ENCODE measurements at regions not wholly inside any gene's neighbourhood (a gene's known extent, or its start where the extent isn't known, plus 50 kb on each side); places are given as distances from the start of the nearest gene placed in this dataset.

- no peak for TF ChIP-seq SP1 (CRISPR knock-in tag; conservative IDR thresholded peaks at IDR 0.05)
- TF ChIP-seq, protein P1, sequence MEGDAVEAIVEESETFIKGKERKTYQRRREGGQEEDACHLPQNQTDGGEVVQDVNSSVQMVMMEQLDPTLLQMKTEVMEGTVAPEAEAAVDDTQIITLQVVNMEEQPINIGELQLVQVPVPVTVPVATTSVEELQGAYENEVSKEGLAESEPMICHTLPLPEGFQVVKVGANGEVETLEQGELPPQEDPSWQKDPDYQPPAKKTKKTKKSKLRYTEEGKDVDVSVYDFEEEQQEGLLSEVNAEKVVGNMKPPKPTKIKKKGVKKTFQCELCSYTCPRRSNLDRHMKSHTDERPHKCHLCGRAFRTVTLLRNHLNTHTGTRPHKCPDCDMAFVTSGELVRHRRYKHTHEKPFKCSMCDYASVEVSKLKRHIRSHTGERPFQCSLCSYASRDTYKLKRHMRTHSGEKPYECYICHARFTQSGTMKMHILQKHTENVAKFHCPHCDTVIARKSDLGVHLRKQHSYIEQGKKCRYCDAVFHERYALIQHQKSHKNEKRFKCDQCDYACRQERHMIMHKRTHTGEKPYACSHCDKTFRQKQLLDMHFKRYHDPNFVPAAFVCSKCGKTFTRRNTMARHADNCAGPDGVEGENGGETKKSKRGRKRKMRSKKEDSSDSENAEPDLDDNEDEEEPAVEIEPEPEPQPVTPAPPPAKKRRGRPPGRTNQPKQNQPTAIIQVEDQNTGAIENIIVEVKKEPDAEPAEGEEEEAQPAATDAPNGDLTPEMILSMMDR (IDR thresholded peaks at IDR 0.05) = no peak
- no peak for TF ChIP-seq ETV6 (CRISPR knock-in tag; IDR thresholded peaks at IDR 0.05)
- TF ChIP-seq ZNF138 (CRISPR knock-in tag; conservative IDR thresholded peaks at IDR 0.05) = no peak
- TF ChIP-seq MXD4 (CRISPR knock-in tag; IDR thresholded peaks at IDR 0.05; ENCODE audit: borderline replicate concordance) = no peak
- TF ChIP-seq EMX1 (CRISPR knock-in tag; IDR thresholded peaks at IDR 0.05) = no peak
- TF ChIP-seq NFYB (CRISPR knock-in tag; conservative IDR thresholded peaks at IDR 0.05; ENCODE audit: low read depth) = no peak
- TF ChIP-seq ELF4 (CRISPR knock-in tag; IDR thresholded peaks at IDR 0.05; ENCODE audit: low read depth) = no peak
These were observed 86.9 kb downstream of the TRIB2 start for GRCh38 chr2:12803607-12804006.

Measured in WTC11 (cell line).